HEK293 (cell line): ENCODE measurements at regions not wholly inside any gene's neighbourhood (a gene's known extent, or its start where the extent isn't known, plus 50 kb on each side); places are given as distances from the start of the nearest gene placed in this dataset.

Source experiments
- BCL11A ChIP-seq: fragments of 450-650 bp; formaldehyde crosslinking; IDR thresholded peaks from 2 replicates; pipeline ENCODE4 v1.5.1; 2016; ENCODE audit warnings: low read depth, missing biosample characterization, missing genetic modification characterization
- BCL11B ChIP-seq: fragments of 450-650 bp; formaldehyde crosslinking; IDR thresholded peaks from 2 replicates; pipeline ENCODE4 v1.5.1; 2016; ENCODE audit warnings: low read depth, missing biosample characterization, missing genetic modification characterization
- CTCF ChIP-seq: fragments of 450-650 bp; formaldehyde crosslinking; IDR thresholded peaks from 2 replicates; pipeline ENCODE4 v1.5.1; 2016; ENCODE audit warnings: missing biosample characterization, missing genetic modification characterization
- ELK4 ChIP-seq: IDR thresholded peaks from 2 replicates; pipeline ENCODE4 v1.6.1; 2011; ENCODE audit warnings: mild to moderate bottlenecking, low read depth, low read length, borderline replicate concordance
- HOXC10 ChIP-seq: sonication (generic); formaldehyde crosslinking; IDR thresholded peaks from 2 replicates; pipeline ENCODE4 v1.8.1; 2023; ENCODE audit warnings: mild to moderate bottlenecking, missing genetic modification reagents
- KLF10 ChIP-seq: fragments of 450-650 bp; IDR thresholded peaks from 2 replicates; pipeline ENCODE4 v1.5.1; 2018; ENCODE audit warnings: missing biosample characterization, mild to moderate bottlenecking, missing genetic modification characterization
- ZBTB17 ChIP-seq: fragments of 450-650 bp; formaldehyde crosslinking; IDR thresholded peaks from 2 replicates; pipeline ENCODE4 v1.5.1; 2016; ENCODE audit warnings: missing biosample characterization, missing genetic modification characterization
- ZNF10 ChIP-seq: fragments of 450-650 bp; formaldehyde crosslinking; IDR thresholded peaks from 2 replicates; pipeline ENCODE4 v1.5.1; 2017; ENCODE audit warnings: missing biosample characterization, missing genetic modification characterization
- ZNF121 ChIP-seq: fragments of 450-650 bp; formaldehyde crosslinking; IDR thresholded peaks from 2 replicates; pipeline ENCODE4 v1.5.1; 2016; ENCODE audit warnings: missing biosample characterization, missing genetic modification characterization
- ZNF24 ChIP-seq: fragments of 450-650 bp; formaldehyde crosslinking; IDR thresholded peaks from 2 replicates; pipeline ENCODE4 v1.5.1; 2016; ENCODE audit warnings: missing biosample characterization, missing genetic modification characterization
- ZNF501 ChIP-seq: fragments of 450-650 bp; formaldehyde crosslinking; IDR thresholded peaks from 2 replicates; pipeline ENCODE4 v1.5.1; 2016; ENCODE audit warnings: missing biosample characterization, missing genetic modification characterization
- ZNF596 ChIP-seq: fragments of 450-650 bp; IDR thresholded peaks from 2 replicates; pipeline ENCODE4 v1.5.0; 2018; ENCODE audit warnings: missing biosample characterization, mild to moderate bottlenecking, missing genetic modification characterization, moderate library complexity
- ZNF785 ChIP-seq: fragments of 450-650 bp; formaldehyde crosslinking; IDR thresholded peaks from 2 replicates; pipeline ENCODE4 v1.5.1; 2016; ENCODE audit warnings: missing biosample characterization, missing genetic modification characterization
- TF ChIP-seq, protein P1 (sequence below): fragments of 450-650 bp; formaldehyde crosslinking; IDR thresholded peaks from 2 replicates; pipeline ENCODE4 v1.5.1; 2016; ENCODE audit warnings: missing biosample characterization, missing genetic modification characterization, low read depth

DNA sequence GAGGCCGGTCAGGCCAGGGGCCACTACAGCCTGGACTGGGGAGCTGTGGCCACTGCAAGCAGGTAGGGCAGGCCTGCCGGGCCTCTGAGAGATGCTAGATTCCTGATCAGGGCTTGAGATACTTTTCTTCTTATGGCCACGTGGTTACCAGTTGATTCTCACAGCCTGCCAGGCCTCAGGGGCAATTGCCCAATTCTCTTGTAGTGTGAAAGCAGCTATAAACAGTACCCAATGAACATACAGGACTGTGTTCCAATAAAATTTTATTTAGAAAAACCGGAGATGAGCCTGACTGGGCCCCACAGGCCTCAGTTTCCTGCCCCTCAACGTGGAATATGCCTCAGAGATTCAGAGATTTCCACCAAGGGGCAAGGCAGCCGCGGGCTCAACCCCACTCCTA is 475.2 kb downstream of the TCERG1L start:
- TF ChIP-seq KLF10 (tag by site-specific recombination) (no peak), CTCF (no peak), ELK4 (no peak), ZNF596 (tag by site-specific recombination) (no peak), ZNF10 (tag by site-specific recombination) (no peak), HOXC10 (CRISPR knock-in tag) (no peak), BCL11B (no peak), ZNF785 (no peak), ZNF501 (tag by site-specific recombination) (no peak), ZNF24 (tag by site-specific recombination) (no peak), ZNF121 (no peak), BCL11A (no peak), ZBTB17 (tag by site-specific recombination) (no peak)
- TF ChIP-seq, protein P1, sequence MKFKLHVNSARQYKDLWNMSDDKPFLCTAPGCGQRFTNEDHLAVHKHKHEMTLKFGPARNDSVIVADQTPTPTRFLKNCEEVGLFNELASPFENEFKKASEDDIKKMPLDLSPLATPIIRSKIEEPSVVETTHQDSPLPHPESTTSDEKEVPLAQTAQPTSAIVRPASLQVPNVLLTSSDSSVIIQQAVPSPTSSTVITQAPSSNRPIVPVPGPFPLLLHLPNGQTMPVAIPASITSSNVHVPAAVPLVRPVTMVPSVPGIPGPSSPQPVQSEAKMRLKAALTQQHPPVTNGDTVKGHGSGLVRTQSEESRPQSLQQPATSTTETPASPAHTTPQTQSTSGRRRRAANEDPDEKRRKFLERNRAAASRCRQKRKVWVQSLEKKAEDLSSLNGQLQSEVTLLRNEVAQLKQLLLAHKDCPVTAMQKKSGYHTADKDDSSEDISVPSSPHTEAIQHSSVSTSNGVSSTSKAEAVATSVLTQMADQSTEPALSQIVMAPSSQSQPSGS = no peak
